ENCODE measurements at regions not wholly inside any gene's neighbourhood (a gene's known extent, or its start where the extent isn't known, plus 50 kb on each side); places are given as distances from the start of the nearest gene placed in this dataset.

DNA sequence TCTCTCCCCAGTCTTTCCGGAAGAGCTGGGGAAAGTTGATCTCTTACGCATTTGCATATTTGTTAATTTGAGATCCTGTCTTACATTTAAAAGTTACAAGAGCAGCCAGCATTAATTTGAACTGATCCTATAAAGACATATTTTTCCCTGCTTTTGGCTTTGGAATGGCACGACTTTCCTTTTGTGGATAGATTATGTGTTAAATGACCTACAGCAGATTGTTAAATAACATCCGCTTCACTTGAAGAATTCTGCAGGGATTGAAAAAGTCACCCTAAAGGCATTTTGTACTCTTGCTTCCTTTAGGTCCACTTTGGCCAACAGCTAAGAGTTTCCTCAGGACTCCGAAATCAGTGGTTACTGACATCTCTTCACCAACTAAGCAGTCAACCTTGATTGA is 334.0 kb downstream of the TBC1D4 start:
- TF ChIP-seq EP300 (IDR thresholded peaks at IDR 0.05; ENCODE audit: borderline replicate concordance) (no peak), EGR1 (IDR thresholded peaks at IDR 0.05) (no peak), CEBPB (IDR thresholded peaks at IDR 0.05) (no peak), CREB1 (IDR thresholded peaks at IDR 0.05; ENCODE audit: low read depth) (no peak), TAF1 (IDR thresholded peaks at IDR 0.05; ENCODE audit: low read depth) (no peak), TEAD4 (IDR thresholded peaks at IDR 0.05) (no peak), TCF12 (IDR thresholded peaks at IDR 0.05; ENCODE audit: low read depth) (no peak), YY1 (IDR thresholded peaks at IDR 0.05; ENCODE audit: low read depth) (no peak), ZBTB7A (IDR thresholded peaks at IDR 0.05; ENCODE audit: low read depth) (no peak), RAD21 (IDR thresholded peaks at IDR 0.05; ENCODE audit: low read depth) (no peak), NFIC (IDR thresholded peaks at IDR 0.05) (no peak)
- TF ChIP-seq, protein P1, sequence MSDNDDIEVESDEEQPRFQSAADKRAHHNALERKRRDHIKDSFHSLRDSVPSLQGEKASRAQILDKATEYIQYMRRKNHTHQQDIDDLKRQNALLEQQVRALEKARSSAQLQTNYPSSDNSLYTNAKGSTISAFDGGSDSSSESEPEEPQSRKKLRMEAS (IDR thresholded peaks at IDR 0.05), result no peak
- TF ChIP-seq, protein P2, sequence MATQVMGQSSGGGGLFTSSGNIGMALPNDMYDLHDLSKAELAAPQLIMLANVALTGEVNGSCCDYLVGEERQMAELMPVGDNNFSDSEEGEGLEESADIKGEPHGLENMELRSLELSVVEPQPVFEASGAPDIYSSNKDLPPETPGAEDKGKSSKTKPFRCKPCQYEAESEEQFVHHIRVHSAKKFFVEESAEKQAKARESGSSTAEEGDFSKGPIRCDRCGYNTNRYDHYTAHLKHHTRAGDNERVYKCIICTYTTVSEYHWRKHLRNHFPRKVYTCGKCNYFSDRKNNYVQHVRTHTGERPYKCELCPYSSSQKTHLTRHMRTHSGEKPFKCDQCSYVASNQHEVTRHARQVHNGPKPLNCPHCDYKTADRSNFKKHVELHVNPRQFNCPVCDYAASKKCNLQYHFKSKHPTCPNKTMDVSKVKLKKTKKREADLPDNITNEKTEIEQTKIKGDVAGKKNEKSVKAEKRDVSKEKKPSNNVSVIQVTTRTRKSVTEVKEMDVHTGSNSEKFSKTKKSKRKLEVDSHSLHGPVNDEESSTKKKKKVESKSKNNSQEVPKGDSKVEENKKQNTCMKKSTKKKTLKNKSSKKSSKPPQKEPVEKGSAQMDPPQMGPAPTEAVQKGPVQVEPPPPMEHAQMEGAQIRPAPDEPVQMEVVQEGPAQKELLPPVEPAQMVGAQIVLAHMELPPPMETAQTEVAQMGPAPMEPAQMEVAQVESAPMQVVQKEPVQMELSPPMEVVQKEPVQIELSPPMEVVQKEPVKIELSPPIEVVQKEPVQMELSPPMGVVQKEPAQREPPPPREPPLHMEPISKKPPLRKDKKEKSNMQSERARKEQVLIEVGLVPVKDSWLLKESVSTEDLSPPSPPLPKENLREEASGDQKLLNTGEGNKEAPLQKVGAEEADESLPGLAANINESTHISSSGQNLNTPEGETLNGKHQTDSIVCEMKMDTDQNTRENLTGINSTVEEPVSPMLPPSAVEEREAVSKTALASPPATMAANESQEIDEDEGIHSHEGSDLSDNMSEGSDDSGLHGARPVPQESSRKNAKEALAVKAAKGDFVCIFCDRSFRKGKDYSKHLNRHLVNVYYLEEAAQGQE (IDR thresholded peaks at IDR 0.05; ENCODE audit: low read depth), result no peak
- TF ChIP-seq, protein P3, sequence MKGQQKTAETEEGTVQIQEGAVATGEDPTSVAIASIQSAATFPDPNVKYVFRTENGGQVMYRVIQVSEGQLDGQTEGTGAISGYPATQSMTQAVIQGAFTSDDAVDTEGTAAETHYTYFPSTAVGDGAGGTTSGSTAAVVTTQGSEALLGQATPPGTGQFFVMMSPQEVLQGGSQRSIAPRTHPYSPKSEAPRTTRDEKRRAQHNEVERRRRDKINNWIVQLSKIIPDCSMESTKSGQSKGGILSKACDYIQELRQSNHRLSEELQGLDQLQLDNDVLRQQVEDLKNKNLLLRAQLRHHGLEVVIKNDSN (IDR thresholded peaks at IDR 0.05), result no peak

Measured in Ishikawa (cell line).